Neural cell (in vitro differentiated cells): ENCODE measurements at regions not wholly inside any gene's neighbourhood (a gene's known extent, or its start where the extent isn't known, plus 50 kb on each side); places are given as distances from the start of the nearest gene placed in this dataset.

Experiments
- EP300 ChIP-seq: fragments of 450-650 bp; conservative IDR thresholded peaks from 2 replicates; pipeline ENCODE4 v1.6.1; 2014; ENCODE audit warnings: antibody characterized with exemption, mild to moderate bottlenecking, moderate library complexity; ENCODE audit not compliant: poor library complexity, severe bottlenecking
- EZH2 ChIP-seq: fragments of 200-600, 300-800 bp; shearing (Covaris generic), sonication (generic); IDR thresholded peaks from 2 replicates; pipeline ENCODE4 v1.6.1; 2014; ENCODE audit warnings: antibody characterized with exemption, low read length, borderline replicate concordance, mild to moderate bottlenecking; ENCODE audit not compliant: insufficient read depth, poor library complexity, severe bottlenecking
- MXI1 ChIP-seq: fragments of 450-650 bp; conservative IDR thresholded peaks from 2 replicates; pipeline ENCODE4 v1.6.1; 2014; ENCODE audit warnings: antibody characterized with exemption, mild to moderate bottlenecking; ENCODE audit not compliant: poor library complexity, severe bottlenecking
- POLR2AphosphoS5 ChIP-seq: IDR thresholded peaks from 2 replicates; pipeline ENCODE4 v1.6.1; 2012
- RAD21 ChIP-seq: fragments of 450-650 bp; conservative IDR thresholded peaks from 2 replicates; pipeline ENCODE4 v1.6.1; 2014; ENCODE audit warnings: antibody characterized with exemption, mild to moderate bottlenecking, moderate library complexity
- TAF1 ChIP-seq: IDR thresholded peaks from 2 replicates; pipeline ENCODE4 v1.6.1; 2012; ENCODE audit warnings: low read depth
- TF ChIP-seq, protein P1 (sequence below): fragments of 450-650 bp; IDR thresholded peaks from 2 replicates; pipeline ENCODE4 v1.5.1; 2014; ENCODE audit warnings: antibody characterized with exemption, mild to moderate bottlenecking, moderate library complexity; ENCODE audit not compliant: poor library complexity, severe bottlenecking
- TF ChIP-seq, protein P2 (sequence below): IDR thresholded peaks from 2 replicates; pipeline ENCODE4 v1.6.1; 2012; ENCODE audit warnings: borderline replicate concordance

DNA sequence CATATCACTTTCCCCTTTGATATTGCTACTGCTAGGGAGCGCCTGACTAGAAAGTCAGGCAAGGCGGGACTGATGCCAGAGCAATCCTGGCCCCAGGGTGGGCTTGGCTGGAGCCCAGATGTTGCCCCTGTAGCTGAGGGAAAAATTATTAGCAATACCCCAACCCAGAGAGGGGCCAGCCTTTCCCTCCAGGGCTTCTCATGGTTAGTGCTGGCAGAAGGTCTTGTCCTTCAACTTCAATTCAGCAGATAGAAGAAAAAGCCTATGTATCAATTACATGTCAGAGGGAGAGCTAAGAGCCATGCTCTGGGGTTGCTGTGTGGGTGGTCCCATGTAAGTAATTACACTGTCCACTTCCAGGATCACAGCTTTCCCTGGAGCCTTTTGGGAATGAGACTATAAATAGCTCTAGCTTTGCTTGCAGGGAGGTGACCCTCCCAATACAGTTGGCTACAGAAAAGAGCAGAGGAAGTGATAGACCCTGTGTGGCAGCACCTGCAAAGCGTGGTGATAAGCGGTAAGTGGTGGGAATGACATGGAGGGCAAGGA lies 579.1 kb downstream of the CCSER2 start:
- TF ChIP-seq EP300 (no peak), MXI1 (no peak), RAD21 (no peak), TAF1 (no peak), EZH2 (no peak), POLR2AphosphoS5 (no peak)
- TF ChIP-seq, protein P1, sequence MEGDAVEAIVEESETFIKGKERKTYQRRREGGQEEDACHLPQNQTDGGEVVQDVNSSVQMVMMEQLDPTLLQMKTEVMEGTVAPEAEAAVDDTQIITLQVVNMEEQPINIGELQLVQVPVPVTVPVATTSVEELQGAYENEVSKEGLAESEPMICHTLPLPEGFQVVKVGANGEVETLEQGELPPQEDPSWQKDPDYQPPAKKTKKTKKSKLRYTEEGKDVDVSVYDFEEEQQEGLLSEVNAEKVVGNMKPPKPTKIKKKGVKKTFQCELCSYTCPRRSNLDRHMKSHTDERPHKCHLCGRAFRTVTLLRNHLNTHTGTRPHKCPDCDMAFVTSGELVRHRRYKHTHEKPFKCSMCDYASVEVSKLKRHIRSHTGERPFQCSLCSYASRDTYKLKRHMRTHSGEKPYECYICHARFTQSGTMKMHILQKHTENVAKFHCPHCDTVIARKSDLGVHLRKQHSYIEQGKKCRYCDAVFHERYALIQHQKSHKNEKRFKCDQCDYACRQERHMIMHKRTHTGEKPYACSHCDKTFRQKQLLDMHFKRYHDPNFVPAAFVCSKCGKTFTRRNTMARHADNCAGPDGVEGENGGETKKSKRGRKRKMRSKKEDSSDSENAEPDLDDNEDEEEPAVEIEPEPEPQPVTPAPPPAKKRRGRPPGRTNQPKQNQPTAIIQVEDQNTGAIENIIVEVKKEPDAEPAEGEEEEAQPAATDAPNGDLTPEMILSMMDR = no peak
- TF ChIP-seq, protein P2, sequence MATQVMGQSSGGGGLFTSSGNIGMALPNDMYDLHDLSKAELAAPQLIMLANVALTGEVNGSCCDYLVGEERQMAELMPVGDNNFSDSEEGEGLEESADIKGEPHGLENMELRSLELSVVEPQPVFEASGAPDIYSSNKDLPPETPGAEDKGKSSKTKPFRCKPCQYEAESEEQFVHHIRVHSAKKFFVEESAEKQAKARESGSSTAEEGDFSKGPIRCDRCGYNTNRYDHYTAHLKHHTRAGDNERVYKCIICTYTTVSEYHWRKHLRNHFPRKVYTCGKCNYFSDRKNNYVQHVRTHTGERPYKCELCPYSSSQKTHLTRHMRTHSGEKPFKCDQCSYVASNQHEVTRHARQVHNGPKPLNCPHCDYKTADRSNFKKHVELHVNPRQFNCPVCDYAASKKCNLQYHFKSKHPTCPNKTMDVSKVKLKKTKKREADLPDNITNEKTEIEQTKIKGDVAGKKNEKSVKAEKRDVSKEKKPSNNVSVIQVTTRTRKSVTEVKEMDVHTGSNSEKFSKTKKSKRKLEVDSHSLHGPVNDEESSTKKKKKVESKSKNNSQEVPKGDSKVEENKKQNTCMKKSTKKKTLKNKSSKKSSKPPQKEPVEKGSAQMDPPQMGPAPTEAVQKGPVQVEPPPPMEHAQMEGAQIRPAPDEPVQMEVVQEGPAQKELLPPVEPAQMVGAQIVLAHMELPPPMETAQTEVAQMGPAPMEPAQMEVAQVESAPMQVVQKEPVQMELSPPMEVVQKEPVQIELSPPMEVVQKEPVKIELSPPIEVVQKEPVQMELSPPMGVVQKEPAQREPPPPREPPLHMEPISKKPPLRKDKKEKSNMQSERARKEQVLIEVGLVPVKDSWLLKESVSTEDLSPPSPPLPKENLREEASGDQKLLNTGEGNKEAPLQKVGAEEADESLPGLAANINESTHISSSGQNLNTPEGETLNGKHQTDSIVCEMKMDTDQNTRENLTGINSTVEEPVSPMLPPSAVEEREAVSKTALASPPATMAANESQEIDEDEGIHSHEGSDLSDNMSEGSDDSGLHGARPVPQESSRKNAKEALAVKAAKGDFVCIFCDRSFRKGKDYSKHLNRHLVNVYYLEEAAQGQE = no peak
